GM21360 (cell line): ENCODE measurements at regions not wholly inside any gene's neighbourhood (a gene's known extent, or its start where the extent isn't known, plus 50 kb on each side); places are given as distances from the start of the nearest gene placed in this dataset.
"Not testable (repeated sequence)": the region's sequence is repeated elsewhere in the genome, so short reads cannot be mapped to it uniquely, and the experiment has no call there.

ENCODE experiments used
- ATAC-seq: cut with Tn5 transposase; IDR thresholded peaks from one replicate; pipeline ENCODE4 v1.9.1; 2021; ENCODE audit warnings: mild to moderate bottlenecking, moderate library complexity; ENCODE audit not compliant: unreplicated experiment

DNA sequence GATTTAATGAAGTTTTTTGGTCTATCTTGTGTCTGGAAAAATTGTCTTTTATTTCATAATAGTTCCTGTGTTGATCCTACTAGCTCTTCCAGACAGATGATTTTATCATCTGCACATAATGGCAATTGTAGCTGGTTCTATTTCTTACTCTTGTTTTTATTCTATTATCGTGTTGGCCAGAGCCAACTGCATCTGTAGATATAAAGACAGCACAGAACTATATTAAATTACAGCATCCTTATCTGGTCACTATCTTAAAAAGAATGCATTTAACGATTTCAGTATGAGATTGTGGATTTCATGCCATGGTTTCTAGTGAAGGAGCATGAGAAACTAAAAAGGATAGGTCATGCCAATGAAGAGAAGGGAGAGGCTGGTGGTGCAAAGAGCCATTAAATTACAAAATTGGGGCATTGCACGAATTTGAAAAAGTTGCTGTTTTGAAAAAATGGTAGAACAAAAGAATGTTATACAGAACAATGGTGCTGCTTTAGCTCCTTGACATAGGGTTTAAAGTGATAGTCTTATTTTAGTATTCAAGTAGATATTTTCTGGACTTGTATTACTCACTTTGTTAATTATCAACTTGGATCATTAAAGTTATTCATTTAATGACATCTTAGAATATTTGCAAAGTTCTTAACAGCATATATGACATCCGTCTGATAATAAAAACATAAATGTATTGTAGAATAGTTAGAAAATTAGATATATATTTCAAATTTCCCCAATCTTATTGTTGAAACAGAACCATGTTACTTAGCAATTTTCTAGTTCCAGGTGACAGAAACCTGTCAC, 1250.3 kb downstream of the REEP3 start:
- ATAC-seq: no peak

DNA sequence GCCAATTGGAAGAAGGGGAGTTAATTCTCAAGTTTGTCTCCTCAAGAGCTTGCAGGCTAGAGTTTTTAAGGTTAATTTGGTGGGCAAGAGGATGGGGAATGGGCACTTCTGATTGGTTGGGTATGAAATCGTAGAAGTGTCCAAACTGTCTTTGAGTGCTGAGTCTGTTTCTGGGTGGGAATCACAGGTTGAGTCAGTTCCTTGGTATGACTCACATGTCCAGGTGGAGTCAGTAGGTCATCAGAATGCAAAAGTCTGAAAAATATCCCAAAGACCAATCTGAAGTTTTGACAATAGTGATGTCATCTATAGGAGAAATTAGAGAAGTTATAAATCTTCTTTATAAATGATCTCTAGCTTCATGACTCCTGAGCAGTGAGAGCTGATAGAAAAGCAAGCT, 1252.2 kb downstream of the REEP3 start:
- ATAC-seq: no peak

DNA sequence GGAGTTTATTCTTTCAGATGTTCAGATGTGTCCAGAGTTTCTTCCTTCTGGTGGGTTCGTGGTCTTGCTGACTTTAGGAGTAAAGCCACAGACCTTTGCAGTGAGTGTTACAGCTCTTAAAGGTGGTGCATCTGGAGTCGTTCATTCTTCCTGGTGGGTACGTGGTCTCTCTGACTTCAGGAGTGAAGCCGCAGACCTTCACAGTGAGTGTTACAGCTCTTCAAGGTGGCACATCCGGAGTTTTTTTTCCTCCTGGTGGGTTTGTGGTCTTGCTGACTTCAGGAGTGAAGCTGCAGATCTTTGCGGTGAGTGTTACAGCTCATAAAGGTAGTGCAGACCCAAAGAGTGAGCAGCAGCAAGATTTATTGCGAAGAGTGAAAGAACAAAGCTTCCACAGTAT, 1263.2 kb downstream of the REEP3 start:
- not testable (repeated sequence) for ATAC-seq

DNA sequence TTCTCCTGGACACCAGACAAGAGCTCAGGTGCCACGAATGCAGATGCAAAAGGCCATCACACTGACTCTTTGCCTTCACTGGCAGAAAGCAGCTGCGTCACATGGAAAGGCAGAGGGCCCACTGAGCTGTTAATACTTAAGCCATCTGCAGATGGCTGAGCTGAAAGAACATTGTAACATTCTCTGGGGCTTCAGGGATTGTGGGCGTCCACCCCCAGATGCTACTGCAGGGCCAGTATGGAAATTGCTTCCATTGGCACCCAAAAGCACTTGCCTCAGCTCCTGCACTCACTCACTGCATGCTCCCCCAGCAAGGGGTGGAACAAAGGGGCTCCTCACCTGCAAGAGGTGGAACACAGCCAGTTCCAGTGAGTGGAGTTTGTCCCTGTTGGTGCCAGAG, 1264.6 kb downstream of the REEP3 start:
- ATAC-seq: no peak

DNA sequence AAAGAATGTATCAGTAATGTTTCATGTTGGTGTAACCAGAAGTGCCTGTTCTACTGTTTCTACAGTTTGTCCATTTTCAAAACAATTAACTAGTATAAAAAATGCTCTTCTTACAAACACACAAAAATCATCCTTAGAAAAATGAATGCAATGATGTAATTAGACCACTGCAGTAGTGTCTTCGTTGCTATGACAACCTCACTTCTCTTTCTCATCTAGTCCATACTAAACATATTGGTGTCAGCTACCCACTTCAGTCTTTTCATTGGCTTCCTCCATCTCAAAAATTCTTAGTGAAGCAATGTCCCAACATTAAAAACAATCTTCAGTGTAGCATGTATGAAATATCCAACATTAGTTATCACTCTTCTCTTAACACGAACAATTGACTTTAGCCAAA, 1265.8 kb downstream of the REEP3 start:
- ATAC-seq: no peak

DNA sequence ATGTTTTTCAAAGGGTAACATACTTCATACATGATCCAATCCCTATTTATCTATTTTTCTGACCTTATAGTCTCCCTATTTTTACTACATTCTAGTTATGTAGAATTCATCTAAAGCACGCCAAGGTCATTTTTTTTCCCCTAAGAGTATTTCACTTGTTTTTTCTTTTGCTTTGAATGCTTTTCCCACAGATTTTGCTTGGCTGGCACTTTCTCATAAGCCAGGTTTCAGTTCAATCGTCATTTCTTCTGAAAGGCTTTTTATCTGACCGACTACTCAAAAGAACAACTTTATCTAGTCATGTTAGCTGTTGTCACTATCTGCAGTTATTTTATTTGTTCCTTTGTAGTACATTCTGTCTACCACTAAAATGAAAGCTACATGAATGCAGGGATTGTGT, 1274.6 kb downstream of the REEP3 start:
- no peak for ATAC-seq

DNA sequence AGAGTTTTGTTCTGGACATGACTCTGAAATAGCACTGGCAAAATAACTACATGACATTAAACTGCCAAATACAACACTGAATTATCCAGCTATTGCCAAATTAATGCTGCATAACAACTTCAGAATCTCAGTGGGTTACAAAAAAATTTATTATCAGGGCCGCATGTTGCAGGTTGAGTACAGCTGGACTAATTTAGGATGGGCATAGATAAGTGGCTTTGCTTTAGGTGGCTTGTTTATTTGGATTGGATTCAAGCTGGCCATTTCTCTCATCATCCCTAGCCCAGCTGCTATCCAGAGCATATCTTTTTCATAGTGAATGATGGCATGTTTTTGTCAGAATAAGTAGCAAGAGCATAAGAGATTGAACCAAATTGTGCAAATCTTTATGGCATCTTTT, 1277.1 kb downstream of the REEP3 start:
- no peak for ATAC-seq

DNA sequence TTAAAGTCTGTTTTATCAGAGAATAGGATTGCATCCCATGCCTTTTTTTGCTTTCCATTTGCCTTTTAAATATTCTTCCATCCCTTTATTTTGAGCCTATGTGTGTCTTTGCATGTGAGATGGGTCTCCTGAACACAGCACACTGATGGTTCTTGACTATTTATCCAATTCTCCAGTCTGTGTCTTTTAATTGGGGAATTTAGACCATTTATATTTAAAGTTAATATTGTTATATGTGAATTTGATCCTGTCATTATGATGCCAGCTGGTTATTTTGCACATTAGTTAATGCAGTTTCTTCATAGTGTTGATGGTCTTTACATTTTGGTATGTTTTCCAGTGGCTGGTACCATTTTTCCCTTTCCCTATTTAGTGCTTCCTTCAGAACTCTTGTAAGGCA, 1287.0 kb downstream of the REEP3 start:
- ATAC-seq: not testable (repeated sequence)

DNA sequence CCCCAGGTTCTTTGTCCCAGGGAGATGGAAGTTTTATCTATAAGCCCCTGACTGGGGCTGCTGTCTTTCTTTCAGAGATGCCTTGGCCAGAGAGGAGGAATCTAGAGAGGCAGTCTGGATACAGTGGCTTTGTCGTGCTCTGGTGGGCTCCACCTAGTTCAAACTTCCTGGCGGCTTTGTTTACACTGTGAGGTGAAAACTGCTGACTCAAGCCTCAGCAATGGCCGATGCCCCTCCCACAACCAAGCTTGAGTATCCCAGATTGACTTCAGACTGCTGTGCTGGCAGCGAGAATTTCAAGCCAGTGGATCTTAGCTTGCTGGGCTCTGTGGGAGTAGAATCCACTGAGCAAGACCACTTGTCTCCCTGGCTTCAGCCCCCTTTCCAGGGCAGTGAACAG, 1288.8 kb downstream of the REEP3 start:
- ATAC-seq: not testable (repeated sequence)

DNA sequence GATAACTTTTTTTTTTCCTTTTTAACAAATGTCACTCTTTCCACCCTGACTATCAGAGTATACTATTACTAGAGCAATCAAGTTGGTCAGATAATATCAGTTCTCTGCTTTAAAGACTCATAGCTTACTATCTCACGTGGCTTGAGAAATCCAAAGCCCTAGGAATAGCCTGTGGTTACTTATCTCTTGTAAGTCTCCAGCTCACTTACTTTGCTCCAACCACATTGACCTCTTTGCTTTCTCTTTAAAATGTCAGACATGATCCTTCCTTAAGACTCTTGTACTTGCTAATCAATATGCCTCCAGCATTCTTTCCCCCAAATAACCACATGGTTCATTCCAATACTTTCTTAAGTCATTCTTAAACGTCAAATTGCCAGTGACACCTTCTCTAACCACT, 1292.2 kb downstream of the REEP3 start:
- no peak for ATAC-seq

DNA sequence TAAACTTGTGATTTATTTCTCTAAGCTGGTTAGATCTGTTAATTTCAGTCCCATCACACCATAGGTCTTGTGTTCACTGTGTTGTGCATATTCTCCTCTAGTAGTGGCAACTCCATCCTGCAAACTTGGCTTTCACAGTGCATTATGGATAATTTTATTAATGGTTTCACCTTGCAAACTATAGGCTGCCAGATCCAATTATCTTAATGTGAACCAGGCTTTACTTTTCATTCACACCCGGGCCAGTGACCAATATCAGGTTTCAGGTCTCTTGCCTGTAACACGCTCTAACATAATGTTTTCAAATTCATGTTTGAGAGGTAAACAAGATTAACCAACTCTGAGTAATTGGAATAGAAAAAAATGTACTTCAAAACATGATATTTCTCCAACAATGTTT, 1293.0 kb downstream of the REEP3 start:
- no peak for ATAC-seq

DNA sequence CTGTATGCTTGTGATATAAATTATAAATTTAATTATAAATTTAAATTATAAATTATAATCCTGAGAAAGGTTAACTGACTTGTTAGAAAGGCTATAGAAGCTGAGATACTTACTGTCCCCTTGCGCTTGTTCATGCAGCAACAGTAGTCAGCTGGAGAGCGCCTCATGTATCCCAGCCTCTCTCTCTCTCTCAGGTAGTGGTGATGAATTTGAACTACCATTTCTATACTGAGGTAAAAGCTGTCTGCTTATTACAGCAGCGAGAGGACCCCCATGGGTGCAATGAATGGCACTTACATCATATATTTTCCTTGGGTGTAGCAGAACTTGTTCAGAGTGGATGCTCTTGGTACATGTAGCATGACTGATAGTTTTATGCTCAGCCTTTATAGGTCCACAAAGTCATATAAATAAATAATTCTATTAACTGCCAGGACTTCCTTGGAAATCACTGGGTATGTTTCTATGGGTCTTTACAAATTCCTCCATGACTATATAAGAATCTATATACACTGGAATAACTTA, 1308.7 kb downstream of the REEP3 start:
- ATAC-seq: no peak

DNA sequence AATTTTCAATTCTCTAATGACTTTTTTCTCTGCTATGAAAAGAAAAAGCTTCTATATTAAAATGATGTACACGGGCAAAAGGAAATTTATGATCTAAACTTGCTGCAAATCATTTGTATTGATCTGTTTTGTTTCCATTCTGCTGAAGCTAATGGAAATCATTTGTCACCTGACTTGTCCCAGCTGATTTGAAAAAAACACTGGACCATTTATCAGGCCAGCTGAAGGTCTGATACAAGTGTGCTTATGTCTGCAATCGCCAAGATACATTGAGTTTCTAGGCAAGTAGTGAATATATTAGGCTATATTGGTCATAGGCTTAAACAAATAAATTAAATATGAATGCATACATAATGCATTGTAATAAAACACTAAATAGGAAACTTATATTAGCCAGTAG, 1309.7 kb downstream of the REEP3 start:
- ATAC-seq: no peak

DNA sequence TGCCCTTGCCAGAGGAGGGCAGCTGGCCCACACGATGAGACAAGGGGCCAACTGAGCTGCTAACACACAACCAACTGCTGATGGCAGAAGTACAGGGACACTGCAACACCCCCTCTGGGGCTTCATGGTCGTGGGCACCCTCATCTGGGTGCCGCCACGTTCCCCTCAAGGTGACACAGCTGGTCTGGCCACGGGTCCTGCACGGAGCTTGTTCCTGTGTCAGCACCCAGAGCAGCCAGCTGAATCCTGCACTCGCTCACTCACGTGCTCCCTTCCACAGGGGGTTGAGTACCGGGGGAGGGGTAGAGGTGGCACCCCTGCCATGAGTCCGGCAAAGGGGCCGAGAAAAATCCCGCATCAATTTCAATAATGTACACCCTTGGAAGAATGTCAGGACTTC, 1319.1 kb downstream of the REEP3 start:
- ATAC-seq: no peak

DNA sequence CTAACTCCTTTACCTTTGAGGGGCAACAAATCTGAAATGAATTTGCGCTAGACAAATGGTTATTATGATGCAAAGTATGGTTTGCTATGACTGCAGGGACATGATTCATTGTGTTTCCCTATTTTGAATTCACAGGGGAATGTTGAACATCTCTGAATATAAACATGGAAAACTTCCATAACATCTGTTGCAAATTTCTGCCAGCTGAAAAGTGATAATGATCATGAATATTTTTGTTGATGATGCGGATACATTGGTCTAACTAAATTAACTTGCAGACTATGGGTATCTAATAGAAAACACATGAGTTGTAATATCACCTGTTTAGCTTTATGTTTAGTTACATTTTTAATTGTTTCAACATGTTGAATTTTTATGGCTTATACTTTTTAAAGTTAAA, 1325.5 kb downstream of the REEP3 start:
- no peak for ATAC-seq

DNA sequence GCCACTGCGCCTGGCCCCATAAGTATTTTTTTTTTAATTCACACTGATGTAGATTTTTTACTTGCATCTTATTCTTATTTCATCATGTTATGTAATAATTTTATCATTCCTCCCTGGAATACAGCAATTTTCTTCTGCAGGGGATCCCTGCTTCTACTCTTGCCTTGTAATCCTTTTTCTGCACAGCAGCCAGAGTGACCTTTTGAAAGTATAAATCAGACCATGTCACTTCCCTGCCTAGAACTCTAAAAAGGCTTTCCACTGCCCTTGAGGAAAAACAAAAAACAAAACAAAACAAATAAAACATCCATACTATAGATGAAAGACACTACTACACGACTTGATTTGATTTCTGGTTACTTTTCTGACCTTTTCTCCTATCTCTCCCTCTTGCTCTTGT, 1334.7 kb downstream of the REEP3 start:
- no peak for ATAC-seq

DNA sequence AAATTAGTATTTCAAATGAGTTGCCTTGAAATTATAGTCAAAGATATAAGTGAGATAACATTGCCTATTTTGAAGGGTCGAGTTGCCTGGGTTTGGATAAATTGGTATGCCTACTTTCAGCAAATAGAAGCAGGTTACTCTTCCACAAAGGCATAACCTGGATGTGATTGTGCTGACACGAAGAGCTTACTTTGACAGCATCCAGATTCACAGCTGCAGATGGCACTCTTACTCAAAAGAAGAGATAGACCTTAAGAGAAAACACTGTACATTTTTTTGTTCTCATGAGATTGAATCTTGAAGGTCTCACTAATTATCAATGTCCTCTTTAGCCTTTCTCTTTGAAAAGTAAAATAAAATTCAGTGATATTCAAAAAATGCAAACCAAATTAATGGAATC, 1338.7 kb downstream of the REEP3 start:
- no peak for ATAC-seq

DNA sequence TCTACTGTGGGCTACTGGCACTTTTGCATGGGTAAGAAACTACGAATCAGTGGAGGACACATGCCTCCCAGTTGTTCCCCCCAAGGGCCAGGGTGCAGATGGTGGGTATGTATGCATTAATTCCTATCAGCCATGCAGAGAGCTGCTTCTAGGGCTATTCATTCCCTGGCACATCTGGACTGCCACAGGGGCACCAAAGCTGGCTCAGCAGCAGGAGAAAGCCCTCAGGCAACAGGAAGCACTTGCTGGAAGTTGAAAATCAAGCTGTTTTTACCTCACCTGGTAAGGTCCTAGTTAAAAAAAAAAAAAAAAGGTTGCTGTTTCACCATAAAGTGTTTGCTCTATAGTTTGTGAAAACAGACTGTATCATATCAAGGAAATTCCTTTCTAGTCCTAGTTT, 1342.6 kb downstream of the REEP3 start:
- ATAC-seq: no peak

DNA sequence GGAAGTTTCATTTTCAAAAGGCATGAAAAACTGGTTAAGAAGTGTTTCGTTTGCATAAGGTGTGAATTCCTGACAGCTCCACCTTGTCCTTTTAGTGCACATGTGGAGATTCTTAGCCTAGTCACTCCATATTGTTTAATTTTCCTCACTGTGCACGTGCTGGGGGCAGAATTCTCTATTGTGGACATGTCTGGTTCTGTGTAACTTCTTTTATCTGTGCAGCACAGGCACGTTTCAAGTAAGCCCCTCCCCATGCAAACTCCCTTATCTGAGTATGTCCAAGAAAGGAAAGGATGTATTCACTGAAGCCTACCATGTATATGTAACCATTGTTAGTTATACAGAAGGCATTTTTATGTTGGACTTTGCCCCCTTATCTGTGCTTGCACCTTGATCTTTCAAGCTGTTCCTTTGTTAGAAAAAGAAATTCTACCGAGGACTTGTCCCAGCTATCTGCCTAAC, 1346.3 kb downstream of the REEP3 start:
- no peak for ATAC-seq

DNA sequence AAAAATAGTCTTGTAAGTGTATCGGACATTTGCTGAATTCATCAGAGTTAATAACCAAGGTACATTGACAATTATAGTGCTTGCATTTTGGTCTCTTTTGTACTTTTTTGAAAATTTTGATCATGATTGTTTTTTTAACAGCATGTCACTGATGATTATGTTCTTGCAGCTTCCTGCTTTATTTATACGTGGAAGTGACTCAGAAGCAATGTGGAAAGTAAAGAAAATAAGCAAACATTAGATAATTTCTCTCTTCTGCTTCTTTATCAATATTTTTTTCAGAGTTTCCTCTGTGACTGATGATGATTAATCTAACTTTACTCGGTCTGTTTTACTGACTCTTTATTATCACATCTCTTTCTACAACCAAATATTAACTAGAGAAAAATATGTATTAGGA, 1351.9 kb downstream of the REEP3 start:
- no peak for ATAC-seq

DNA sequence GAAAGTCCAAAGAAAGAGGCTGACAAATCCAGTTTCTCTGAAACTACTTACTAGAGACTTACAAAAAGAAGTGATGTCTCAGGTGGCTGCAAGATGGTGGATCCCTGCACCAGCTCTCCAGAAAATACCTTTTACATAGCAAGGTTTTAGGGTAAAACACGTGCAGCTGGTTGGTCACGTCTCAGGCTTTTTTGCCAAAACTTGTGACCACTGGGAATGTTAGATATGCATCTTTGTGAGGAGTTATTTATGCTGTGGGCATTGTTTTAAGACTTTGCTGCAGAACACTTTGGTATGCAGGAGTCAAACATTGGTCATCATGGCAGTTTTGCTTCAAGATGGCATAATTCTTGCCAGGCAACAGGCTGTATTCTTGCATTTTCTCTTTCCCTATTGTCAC, 1352.8 kb downstream of the REEP3 start:
- ATAC-seq: no peak

DNA sequence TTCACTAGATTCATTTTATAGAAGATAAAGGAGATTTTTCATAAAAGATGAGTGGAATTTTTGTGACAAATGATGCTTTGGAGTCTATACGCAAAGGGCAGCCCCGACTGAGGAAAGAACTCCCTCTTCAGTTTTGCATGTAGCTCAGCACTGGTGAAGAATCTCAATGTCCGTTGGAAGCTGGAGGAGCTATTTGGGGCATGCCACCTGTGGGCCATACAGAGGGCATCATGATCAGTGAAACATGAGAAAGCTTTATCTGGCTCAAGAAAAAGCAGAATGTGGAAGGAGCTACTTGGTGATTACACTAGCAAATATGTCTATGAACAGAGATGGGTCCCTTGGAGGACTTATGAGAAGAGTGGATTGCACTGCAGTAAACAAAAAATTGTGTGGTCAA, 1359.3 kb downstream of the REEP3 start:
- ATAC-seq: no peak

DNA sequence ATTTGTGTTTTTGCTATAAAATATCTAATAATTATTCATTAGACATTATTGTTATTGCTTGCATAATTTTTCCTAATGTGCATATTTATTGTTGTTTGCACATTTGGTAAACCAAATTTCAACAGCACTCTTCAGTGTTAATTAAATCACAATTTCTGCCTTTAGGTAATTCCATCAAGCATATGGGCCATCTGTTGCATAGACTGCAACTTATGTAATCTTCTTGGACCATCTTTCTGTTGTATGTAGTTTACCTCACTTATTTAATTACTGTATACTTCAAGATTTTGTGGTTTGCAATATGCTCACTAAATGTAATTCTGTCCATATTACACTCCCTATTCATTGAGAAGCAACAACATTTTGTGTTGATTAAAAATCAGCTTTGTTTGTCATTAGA, 1360.1 kb downstream of the REEP3 start:
- no peak for ATAC-seq
